Endometrial microvascular endothelial cells (primary cell): ENCODE measurements at regions not wholly inside any gene's neighbourhood (a gene's known extent, or its start where the extent isn't known, plus 50 kb on each side); places are given as distances from the start of the nearest gene placed in this dataset.

Experiments used
- in situ Hi-C: cut with HindIII; loops from 2 replicates; pipeline ENCODE4 v1.10.0; 2017; ENCODE audit warnings: low sequenced_read_pairs, low pct_unique_long_range_greater_than_20kb; ENCODE audit errors: inconsistent ontology term

- in situ Hi-C loops: no loop called here
Observed at GRCh38 chr2:176463546-176463945, 194.3 kb downstream of the MTX2 start.

GRCh38 chr2:176464886-176465564, 195.8 kb downstream of the MTX2 start:
- in situ Hi-C loops: no loop called here

GRCh38 chr2:176466918-176467452, 197.7 kb downstream of the MTX2 start:
- in situ Hi-C loops: no loop called here

GRCh38 chr2:176467595-176467994, 198.4 kb downstream of the MTX2 start:
- in situ Hi-C loops: no loop called here

- in situ Hi-C loops: no loop called here
Observed at GRCh38 chr2:176468457-176469113, 199.3 kb downstream of the MTX2 start.

GRCh38 chr2:176470713-176471112, 201.5 kb downstream of the MTX2 start:
- in situ Hi-C loops: no loop called here

- in situ Hi-C loops: no loop called here
Observed at GRCh38 chr2:176471949-176472348, 202.7 kb downstream of the MTX2 start.

- in situ Hi-C loops: no loop called here
Observed at GRCh38 chr2:176473177-176473576, 203.9 kb downstream of the MTX2 start.

- in situ Hi-C loops: no loop called here
Observed at GRCh38 chr2:176473851-176474250, 204.6 kb downstream of the MTX2 start.

- in situ Hi-C loops: no loop called here
Observed at GRCh38 chr2:176477336-176477735, 208.1 kb downstream of the MTX2 start.

GRCh38 chr2:176479961-176480360, 210.7 kb downstream of the MTX2 start:
- in situ Hi-C loops: no loop called here

GRCh38 chr2:176482107-176482506, 212.9 kb downstream of the MTX2 start:
- in situ Hi-C loops: no loop called here

- in situ Hi-C loops: no loop called here
Observed at GRCh38 chr2:176483476-176483875, 214.2 kb downstream of the MTX2 start.

- in situ Hi-C loops: no loop called here
Observed at GRCh38 chr2:176483901-176484568, 214.8 kb downstream of the MTX2 start.

GRCh38 chr2:176484838-176485237, 215.6 kb downstream of the MTX2 start:
- in situ Hi-C loops: no loop called here

GRCh38 chr2:176488431-176488830, 219.2 kb downstream of the MTX2 start:
- in situ Hi-C loops: no loop called here

- in situ Hi-C loops: no loop called here
Observed at GRCh38 chr2:176490061-176490861, 221.0 kb downstream of the MTX2 start.

- in situ Hi-C loops: no loop called here
Observed at GRCh38 chr2:176491172-176491904, 222.1 kb downstream of the MTX2 start.

- in situ Hi-C loops: no loop called here
Observed at GRCh38 chr2:176492583-176492982, 223.3 kb downstream of the MTX2 start.
